ENCODE measurements at regions not wholly inside any gene's neighbourhood (a gene's known extent, or its start where the extent isn't known, plus 50 kb on each side); places are given as distances from the start of the nearest gene placed in this dataset.

GRCh38 chr9:13904746-13905145 is 409.2 kb downstream of the NFIB start:
- TF ChIP-seq CTCF (IDR thresholded peaks at IDR 0.05) = no peak
- H3K36me3 Mint-ChIP-seq (ENCODE audit: low read depth) = no peaks in the 10 kb centered on the region
- peaks cover 19% of the 10 kb centered on the region; the same call in 1 of the 2 replicates for H3K9me3 Mint-ChIP-seq
- H3K27ac Mint-ChIP-seq = no peak overlapping the region
- H3K4me3 Mint-ChIP-seq = no peak overlapping the region
- no peaks in the 10 kb centered on the region for H3K27me3 Mint-ChIP-seq (ENCODE audit: insufficient read depth)
- DNase-seq = no peak
- no peaks in the 10 kb centered on the region for H3K4me1 Mint-ChIP-seq (ENCODE audit: low read depth)

GRCh38 chr9:13904311-13904710 is 409.6 kb downstream of the NFIB start:
- H3K36me3 Mint-ChIP-seq (ENCODE audit: low read depth) = no peaks in the 10 kb centered on the region
- no peak for DNase-seq
- no peak overlapping the region for H3K27ac Mint-ChIP-seq
- no peak overlapping the region for H3K4me3 Mint-ChIP-seq
- H3K9me3 Mint-ChIP-seq = peaks cover 19% of the 10 kb centered on the region; the same call in 1 of the 2 replicates
- no peaks in the 10 kb centered on the region for H3K4me1 Mint-ChIP-seq (ENCODE audit: low read depth)
- TF ChIP-seq CTCF (IDR thresholded peaks at IDR 0.05) = no peak
- no peaks in the 10 kb centered on the region for H3K27me3 Mint-ChIP-seq (ENCODE audit: insufficient read depth)

- TF ChIP-seq CTCF (IDR thresholded peaks at IDR 0.05) = no peak
- Mint-ChIP-seq H3K27me3 (ENCODE audit: insufficient read depth) (no peaks in the 10 kb centered on the region), H3K9me3 (peaks cover 14% of the 10 kb centered on the region; the same call in 1 of the 2 replicates), H3K36me3 (ENCODE audit: low read depth) (no peaks in the 10 kb centered on the region), H3K27ac (no peak overlapping the region), H3K4me3 (no peak overlapping the region), H3K4me1 (ENCODE audit: low read depth) (no peaks in the 10 kb centered on the region)
- no peak for DNase-seq
These were observed 411.5 kb downstream of the NFIB start for GRCh38 chr9:13902286-13903066.

GRCh38 chr9:13901176-13901575 is 412.8 kb downstream of the NFIB start:
- no peaks in the 10 kb centered on the region for H3K36me3 Mint-ChIP-seq (ENCODE audit: low read depth)
- H3K4me1 Mint-ChIP-seq (ENCODE audit: low read depth) = no peaks in the 10 kb centered on the region
- H3K27ac Mint-ChIP-seq = no peak overlapping the region
- H3K9me3 Mint-ChIP-seq = peaks cover 5% of the 10 kb centered on the region; the same call in 1 of the 2 replicates
- no peak for TF ChIP-seq CTCF (IDR thresholded peaks at IDR 0.05)
- H3K27me3 Mint-ChIP-seq (ENCODE audit: insufficient read depth) = no peaks in the 10 kb centered on the region
- no peak for DNase-seq
- no peak overlapping the region for H3K4me3 Mint-ChIP-seq

GRCh38 chr9:13900449-13900848 is 413.5 kb downstream of the NFIB start:
- Mint-ChIP-seq H3K4me1 (ENCODE audit: low read depth) (no peaks in the 10 kb centered on the region), H3K36me3 (ENCODE audit: low read depth) (no peaks in the 10 kb centered on the region), H3K9me3 (no peaks in the 10 kb centered on the region), H3K4me3 (no peak overlapping the region), H3K27me3 (ENCODE audit: insufficient read depth) (no peaks in the 10 kb centered on the region), H3K27ac (no peak overlapping the region)
- no peak for DNase-seq
- TF ChIP-seq CTCF (IDR thresholded peaks at IDR 0.05) = no peak
